Thymus (tissue), 11 donors: ENCODE measurements at regions not wholly inside any gene's neighbourhood (a gene's known extent, or its start where the extent isn't known, plus 50 kb on each side); places are given as distances from the start of the nearest gene placed in this dataset.

Experiments used
- DNase-seq, 9 donors: peaks; one replicate each; pipeline ENCODE4 v3.0.0-alpha.2; 2013; ENCODE audit warnings: low spot score in 9 of 9, low read depth in 6 of 9, missing footprints in 1 of 9
- H3K27ac ChIP-seq, 2 donors: one replicate each; pipeline ENCODE4 v1.5.1; 2013; ENCODE audit warnings: control low read depth in 1 of 2, low read depth in 1 of 2, low read length in 1 of 2, mild to moderate bottlenecking in 1 of 2, moderate library complexity in 1 of 2
- H3K27me3 ChIP-seq, 2 donors: one replicate each; pipeline ENCODE4 v1.5.1; 2013; ENCODE audit warnings: low read length in 1 of 2; ENCODE audit not compliant: control insufficient read depth in 2 of 2, insufficient read depth in 1 of 2
- H3K36me3 ChIP-seq, 2 donors: one replicate each; pipeline ENCODE4 v1.5.1; 2013; ENCODE audit warnings: low read length in 1 of 2, mild to moderate bottlenecking in 1 of 2, moderate library complexity in 1 of 2; ENCODE audit not compliant: control insufficient read depth in 2 of 2, insufficient read depth in 2 of 2
- H3K4me1 ChIP-seq, 2 donors: one replicate each; pipeline ENCODE4 v1.5.1; 2013; ENCODE audit warnings: low read length in 2 of 2; ENCODE audit not compliant: control insufficient read depth in 2 of 2, insufficient read depth in 2 of 2
- H3K4me3 ChIP-seq, 2 donors: one replicate each; pipeline ENCODE4 v1.5.1; 2013; ENCODE audit warnings: low read length in 2 of 2, control low read depth in 1 of 2, mild to moderate bottlenecking in 1 of 2
- H3K9me3 ChIP-seq, 2 donors: one replicate each; pipeline ENCODE4 v1.5.1; 2013; ENCODE audit warnings: low read length in 1 of 2, mild to moderate bottlenecking in 1 of 2; ENCODE audit not compliant: control insufficient read depth in 2 of 2, insufficient read depth in 1 of 2
- WGBS: extraction: QIAGEN DNeasy Blood & Tissue Kit; methylation state at CpG from one replicate; pipeline ENCODE4 v1.1.7; 2013; 5-methylcytosine and 5-hydroxymethylcytosine counted together
- donor health status: healthy.

DNA sequence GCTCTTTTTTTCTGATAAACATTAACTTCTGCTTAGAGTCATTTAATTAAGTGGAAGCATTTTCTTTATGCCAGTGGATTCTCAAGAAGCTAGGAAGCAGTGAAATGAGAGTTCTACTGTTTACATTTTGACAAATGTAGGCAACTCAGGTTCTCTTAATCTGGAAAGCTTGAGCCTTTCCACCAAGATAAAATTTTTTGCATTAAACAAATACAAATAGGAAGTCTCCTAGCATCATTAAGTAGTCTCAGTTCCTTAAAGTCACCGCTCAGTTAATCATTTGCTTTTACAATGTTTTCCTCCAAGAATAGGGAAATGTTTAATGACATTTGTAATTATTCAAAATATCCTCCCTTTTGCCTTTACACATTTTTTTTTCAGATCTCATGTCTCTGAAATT is 290.4 kb upstream of the PDE4D start:
- Histone ChIP-seq H3K27ac (no peak overlapping the region), H3K4me3 (no peak overlapping the region), H3K4me1 (no peaks in the 10 kb centered on the region), H3K9me3 (no peaks in the 10 kb centered on the region), H3K36me3 (no peaks in the 10 kb centered on the region), H3K27me3 (no peaks in the 10 kb centered on the region)
- DNase-seq: no peak
- 94% methylated on average over 1 of the region's 1 CpG for WGBS

GRCh38 chr5:60178101-60178500 is 284.6 kb upstream of the PDE4D start:
- Histone ChIP-seq H3K27me3 (no peaks in the 10 kb centered on the region), H3K9me3 (no peaks in the 10 kb centered on the region), H3K4me3 (no peak overlapping the region), H3K4me1 (no peaks in the 10 kb centered on the region), H3K27ac (no peak overlapping the region), H3K36me3 (no peaks in the 10 kb centered on the region)
- 94% methylated on average over 1 of the region's 1 CpG for WGBS
- DNase-seq: no peak

DNA sequence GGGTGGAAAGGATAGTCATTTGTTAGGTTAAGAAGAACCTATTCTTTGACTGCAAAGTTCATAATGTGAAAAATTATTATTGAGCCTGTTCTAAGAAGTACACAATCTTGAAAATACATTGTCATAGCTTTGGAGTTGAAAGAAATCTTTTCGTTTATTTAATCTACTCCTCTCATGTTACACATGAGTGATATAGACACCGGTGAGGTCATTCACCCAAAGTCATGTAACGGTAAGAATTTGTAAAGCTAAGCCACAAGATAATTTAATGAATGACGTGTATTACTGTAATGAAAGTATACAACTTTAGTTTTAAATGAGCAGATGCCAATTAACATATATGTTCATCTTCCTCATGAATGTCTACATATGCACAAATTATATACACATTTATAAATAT is 284.1 kb upstream of the PDE4D start:
- H3K27me3 ChIP-seq: no peaks in the 10 kb centered on the region
- no peaks in the 10 kb centered on the region for H3K9me3 ChIP-seq
- H3K4me1 ChIP-seq: no peaks in the 10 kb centered on the region
- no peak for DNase-seq
- H3K36me3 ChIP-seq: no peaks in the 10 kb centered on the region
- no peak overlapping the region for H3K27ac ChIP-seq
- WGBS: 91% methylated on average over 4 of the region's 4 CpGs
- H3K4me3 ChIP-seq: no peak overlapping the region

DNA sequence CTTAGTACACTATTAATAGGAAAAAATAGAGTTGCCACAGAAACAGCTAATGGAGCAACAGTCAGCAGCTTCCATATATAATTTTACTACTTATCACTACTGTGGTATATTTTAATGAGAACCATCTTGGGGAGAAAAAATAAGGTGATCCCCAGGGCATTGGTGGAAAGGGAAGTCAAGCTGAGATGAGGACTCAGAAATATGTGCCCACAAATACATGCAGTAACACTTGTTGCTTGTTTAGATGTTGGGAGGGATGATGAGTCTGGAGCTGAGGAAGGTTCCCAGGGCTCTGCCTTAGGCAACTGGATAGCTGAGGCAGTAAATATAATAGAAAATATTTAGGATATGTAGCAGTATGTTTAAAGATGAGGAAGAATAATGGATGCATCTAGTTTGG is 280.1 kb upstream of the PDE4D start:
- DNase-seq: no peak
- Histone ChIP-seq H3K27me3 (no peaks in the 10 kb centered on the region), H3K4me3 (no peak overlapping the region), H3K9me3 (no peaks in the 10 kb centered on the region), H3K4me1 (no peaks in the 10 kb centered on the region), H3K36me3 (no peaks in the 10 kb centered on the region), H3K27ac (no peak overlapping the region)

DNA sequence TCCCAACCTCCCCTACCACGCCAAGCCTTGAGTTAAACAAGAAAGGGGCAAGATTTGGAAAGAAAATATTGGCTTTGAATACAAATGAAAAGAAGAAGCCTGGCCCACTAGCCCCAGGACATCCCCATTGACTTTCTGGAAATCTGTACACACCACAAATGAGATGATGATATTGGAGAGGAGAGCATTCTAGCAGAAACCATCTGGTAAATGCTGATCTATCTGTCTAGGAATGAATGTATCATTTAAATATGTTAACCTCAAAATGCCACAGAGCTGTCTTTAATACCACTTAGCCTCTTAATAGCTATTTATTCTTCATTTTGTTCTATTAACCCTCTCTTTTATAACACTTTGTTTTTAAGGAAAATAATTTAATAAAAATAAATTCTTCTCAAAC is 270.2 kb upstream of the PDE4D start:
- WGBS: 96% methylated on average over 1 of the region's 1 CpG
- Histone ChIP-seq H3K36me3 (no peaks in the 10 kb centered on the region), H3K4me3 (no peak overlapping the region), H3K27me3 (no peaks in the 10 kb centered on the region), H3K4me1 (no peaks in the 10 kb centered on the region), H3K9me3 (no peaks in the 10 kb centered on the region), H3K27ac (no peak overlapping the region)
- DNase-seq: no peak

DNA sequence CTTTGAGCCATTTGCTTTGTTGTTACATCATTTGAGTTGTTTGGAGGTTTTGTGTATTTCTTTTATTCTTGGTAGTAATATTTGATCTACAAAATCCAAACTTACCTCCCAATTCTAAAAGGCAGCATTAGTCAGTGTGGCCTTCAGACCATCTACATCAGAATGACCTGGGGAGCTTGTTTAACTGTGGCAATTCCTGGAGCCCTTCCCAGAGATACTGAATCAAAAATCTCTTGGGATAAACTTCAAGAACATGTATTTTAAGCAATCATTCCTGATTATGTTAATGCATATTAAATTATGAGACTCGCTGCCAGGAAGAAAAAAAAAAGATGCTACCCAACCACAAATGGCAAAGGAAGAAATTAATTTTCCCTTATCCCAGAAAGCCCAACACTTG is 268.9 kb upstream of the PDE4D start:
- WGBS: 93% methylated on average over 1 of the region's 1 CpG
- no peak overlapping the region for H3K27ac ChIP-seq
- H3K27me3 ChIP-seq: no peaks in the 10 kb centered on the region
- DNase-seq: no peak
- H3K36me3 ChIP-seq: no peaks in the 10 kb centered on the region
- H3K4me3 ChIP-seq: no peak overlapping the region
- H3K9me3 ChIP-seq: no peaks in the 10 kb centered on the region
- no peaks in the 10 kb centered on the region for H3K4me1 ChIP-seq

DNA sequence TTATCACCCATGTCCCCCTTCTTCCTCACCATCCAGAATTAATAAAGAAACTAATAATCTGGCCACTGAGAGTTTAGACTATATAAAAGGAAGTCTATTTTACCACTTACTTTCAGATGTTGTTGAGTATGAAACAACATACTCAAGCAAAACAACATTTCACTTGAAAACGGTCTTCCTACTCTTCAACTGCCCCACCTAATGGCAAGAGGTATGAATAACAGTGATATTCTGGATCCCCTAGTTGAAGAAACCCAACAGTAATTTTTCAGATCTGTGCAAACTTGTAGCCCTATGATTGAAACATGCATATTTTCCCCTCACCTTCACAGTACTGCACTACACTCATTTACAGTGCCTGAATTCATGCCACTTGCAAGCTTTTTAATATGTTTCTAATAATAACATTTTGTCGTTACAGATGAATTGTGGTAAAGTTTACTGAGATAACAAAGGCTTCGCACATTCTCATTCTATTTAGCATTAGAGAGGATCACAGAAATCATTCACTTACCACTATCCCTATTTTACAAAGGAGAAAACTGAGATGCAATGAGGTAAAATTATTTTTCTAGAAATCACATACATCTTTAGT is 267.9 kb upstream of the PDE4D start:
- 69% methylated on average over 3 of the region's 3 CpGs for WGBS
- no peaks in the 10 kb centered on the region for H3K36me3 ChIP-seq
- no peaks in the 10 kb centered on the region for H3K9me3 ChIP-seq
- no peak overlapping the region for H3K4me3 ChIP-seq
- no peaks in the 10 kb centered on the region for H3K4me1 ChIP-seq
- H3K27me3 ChIP-seq: no peaks in the 10 kb centered on the region
- peak in 2 of 9 donors; percentile 3 to 15 for DNase-seq
- H3K27ac ChIP-seq: no peak overlapping the region

DNA sequence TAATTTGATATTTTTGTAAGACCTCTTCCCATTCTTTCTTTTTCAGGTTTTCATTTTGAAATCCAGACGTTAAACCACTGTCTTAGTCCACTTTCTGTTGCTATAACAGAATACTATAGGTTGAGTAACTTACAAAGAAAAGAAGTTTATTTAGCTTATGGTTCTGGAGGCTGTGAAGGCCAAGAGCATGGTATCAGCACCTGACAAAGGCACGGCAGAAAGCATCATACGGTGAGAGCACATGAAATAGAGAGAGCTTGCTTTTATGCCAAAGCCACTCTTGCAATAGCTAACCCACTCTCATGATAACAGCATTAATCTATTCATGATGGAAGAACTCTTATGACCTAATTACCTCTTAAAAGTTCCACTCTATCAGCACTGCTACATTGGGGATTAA is 255.6 kb upstream of the PDE4D start:
- no peaks in the 10 kb centered on the region for H3K4me1 ChIP-seq
- no peaks in the 10 kb centered on the region for H3K27me3 ChIP-seq
- H3K36me3 ChIP-seq: no peaks in the 10 kb centered on the region
- no peak overlapping the region for H3K27ac ChIP-seq
- no peak overlapping the region for H3K4me3 ChIP-seq
- no peak for DNase-seq
- 64% methylated on average over 3 of the region's 3 CpGs for WGBS
- H3K9me3 ChIP-seq: no peaks in the 10 kb centered on the region

- DNase-seq: no peak
- Histone ChIP-seq H3K27ac (no peak overlapping the region), H3K4me1 (no peaks in the 10 kb centered on the region), H3K27me3 (no peaks in the 10 kb centered on the region), H3K9me3 (no peaks in the 10 kb centered on the region), H3K36me3 (no peaks in the 10 kb centered on the region), H3K4me3 (no peak overlapping the region)
- WGBS: 92% methylated on average over 1 of the region's 1 CpG
These were observed 254.8 kb upstream of the PDE4D start for GRCh38 chr5:60148366-60148765.

GRCh38 chr5:60147791-60148190 is 254.3 kb upstream of the PDE4D start:
- no peak overlapping the region for H3K27ac ChIP-seq
- DNase-seq: no peak
- no peaks in the 10 kb centered on the region for H3K4me1 ChIP-seq
- no peaks in the 10 kb centered on the region for H3K36me3 ChIP-seq
- no peaks in the 10 kb centered on the region for H3K9me3 ChIP-seq
- H3K27me3 ChIP-seq: no peaks in the 10 kb centered on the region
- H3K4me3 ChIP-seq: no peak overlapping the region
